HG02885 (cell line): ENCODE measurements at regions not wholly inside any gene's neighbourhood (a gene's known extent, or its start where the extent isn't known, plus 50 kb on each side); places are given as distances from the start of the nearest gene placed in this dataset.
"Not testable (repeated sequence)": the region's sequence is repeated elsewhere in the genome, so short reads cannot be mapped to it uniquely, and the experiment has no call there.

ENCODE experiments used
- ATAC-seq: cut with Tn5 transposase; IDR thresholded peaks from one replicate; pipeline ENCODE4 v1.9.1; 2021; ENCODE audit warnings: mild to moderate bottlenecking; ENCODE audit not compliant: unreplicated experiment, poor library complexity

- ATAC-seq, result peak; percentile 70
Measured at GRCh38 chr7:3094701-3095445, 51.2 kb upstream of the CARD11 start.

GRCh38 chr7:3097734-3098133, 54.1 kb upstream of the CARD11 start:
- ATAC-seq, result no peak

DNA sequence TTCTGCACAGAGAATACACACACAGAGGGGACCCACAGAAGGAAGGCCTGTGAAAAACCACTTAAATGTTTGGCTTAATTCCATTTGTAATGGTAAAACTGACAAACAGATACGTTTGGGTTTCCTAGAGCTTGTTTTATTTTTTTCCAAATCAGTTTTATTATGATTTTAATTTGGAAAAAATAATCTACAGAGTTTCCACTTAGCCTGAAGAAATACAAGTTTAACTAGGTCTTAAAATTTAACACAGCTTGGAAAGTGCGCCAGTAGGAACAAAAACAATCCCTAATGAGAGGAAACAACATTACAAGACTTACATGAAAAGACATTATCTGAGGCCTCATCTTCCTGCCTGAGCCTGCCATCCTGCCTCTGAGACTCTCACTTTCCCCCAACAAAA, 58.5 kb upstream of the CARD11 start:
- no peak for ATAC-seq

DNA sequence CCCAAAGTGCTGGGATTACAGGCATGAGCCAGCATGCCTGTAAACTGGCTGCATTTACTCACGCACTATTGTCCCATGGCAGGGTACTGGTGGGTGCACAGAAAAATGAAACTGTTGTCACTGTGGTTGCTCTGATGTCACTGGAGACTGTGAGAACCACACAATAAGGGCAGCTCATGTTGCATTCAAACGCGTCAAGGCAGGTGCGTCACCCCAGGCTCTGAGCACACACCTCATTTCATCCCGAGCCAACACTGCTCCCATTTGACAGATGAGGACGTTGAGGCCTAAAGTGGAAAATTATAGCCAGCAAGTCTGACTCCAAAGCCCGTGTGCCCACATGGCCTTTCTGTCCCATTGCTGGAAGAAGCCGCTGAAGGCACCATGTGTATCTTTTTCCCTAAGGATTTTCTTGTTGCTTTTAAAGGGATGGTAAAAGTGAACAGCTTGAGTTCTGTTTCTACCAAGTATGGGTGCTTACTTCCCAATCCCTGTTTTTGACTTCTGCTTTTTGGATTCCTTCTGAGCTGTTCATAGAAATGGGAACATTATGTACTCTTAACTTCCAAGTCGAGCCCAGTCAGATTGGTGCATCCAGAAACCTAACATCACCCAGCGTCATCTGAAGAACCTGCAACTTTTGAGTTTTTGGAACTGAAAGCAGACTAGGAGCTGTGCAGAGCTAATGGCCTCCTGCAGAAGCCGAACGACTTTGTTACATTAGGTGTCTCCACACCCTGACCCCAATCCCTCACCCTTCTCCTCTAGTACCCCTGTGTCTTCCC, 60.1 kb upstream of the CARD11 start:
- no peak for ATAC-seq

DNA sequence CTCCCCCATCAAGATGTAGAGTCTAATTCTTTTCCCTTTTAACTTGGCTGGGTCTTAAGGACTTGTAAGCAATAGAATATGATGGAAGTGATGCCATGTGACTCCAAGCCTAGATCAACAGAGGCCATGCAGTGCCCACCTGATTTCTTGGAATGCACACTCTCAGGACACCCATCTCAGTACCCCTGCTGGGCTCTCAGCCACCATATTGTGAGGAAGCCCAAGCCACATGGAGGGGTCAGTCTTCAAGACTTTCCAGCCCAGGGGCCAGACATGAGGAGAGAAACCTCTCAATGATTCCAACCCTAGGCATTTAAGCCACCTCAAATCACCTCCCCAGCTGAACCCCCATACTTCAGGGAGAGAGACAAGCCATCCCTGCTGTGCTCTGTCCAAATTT, 62.2 kb upstream of the CARD11 start:
- no peak for ATAC-seq

GRCh38 chr7:3106361-3106826, 62.7 kb upstream of the CARD11 start:
- no peak for ATAC-seq

GRCh38 chr7:3107228-3107763, 63.6 kb upstream of the CARD11 start:
- no peak for ATAC-seq

DNA sequence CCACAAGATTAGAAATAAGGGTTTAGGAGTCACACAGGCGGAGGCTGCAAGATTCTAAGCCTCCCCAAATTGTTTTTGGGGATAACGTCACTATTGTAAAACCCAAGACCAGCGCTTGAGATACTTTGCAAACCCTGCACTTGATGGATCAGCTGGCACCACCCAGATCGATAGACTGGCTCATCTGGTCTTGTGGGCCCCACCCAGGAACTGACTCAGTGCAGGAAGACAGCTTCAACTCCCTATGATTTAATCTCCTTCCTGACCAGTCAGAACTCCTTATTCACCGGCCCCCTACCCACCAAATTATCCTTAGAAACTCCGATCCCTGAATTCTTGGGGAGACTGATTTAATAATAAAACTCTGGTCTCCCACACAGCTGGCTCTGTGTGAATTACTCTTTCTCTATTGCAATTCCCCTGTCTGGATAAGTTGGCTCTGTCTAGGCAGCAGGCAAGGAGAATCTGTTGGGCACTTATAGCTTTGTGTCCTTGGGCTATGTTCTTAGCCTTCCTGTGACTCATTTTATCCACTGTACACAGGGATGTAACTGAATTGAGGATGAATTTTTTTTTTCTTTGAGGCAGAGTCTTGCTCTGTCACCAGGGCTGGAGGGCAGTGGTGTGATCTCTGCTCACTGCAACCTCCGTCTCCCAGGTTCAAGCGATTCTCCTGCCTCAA, 64.4 kb upstream of the CARD11 start:
- ATAC-seq, result no peak

GRCh38 chr7:3109311-3109915, 65.7 kb upstream of the CARD11 start:
- ATAC-seq, result no peak

DNA sequence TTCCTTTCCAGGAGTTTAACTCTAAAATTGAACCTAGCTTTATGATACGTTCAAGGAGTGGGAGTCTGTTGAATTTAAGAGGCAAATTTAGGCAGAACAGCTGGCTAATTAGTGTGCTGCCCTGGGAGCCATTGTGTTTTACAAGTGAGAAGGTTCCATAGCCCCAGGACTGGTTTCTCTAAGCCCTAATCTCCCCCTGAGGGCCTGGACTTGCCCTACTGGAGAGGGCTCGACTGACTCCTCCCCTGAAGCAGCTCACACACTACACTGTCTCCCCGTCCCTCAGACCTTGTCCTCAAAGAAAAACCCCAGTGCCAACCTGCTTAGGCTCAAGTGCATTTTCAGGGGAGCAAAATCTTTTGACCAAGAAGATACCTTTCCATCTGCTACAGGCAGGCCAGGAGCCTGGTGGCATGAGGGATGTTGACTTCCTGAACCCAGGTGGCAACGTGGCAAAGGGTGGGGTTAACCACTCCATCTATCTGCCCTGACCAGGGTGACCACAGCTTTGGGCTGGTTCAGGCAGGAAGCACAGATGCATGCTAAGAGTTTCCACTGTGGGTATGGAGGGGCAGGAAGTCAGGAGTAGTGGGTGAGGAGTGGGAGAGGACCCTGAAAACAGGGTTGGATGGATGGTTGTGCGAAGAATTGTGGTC, 68.9 kb upstream of the CARD11 start:
- ATAC-seq, result no peak

- no peak for ATAC-seq
Measured at GRCh38 chr7:3114917-3115316, 71.2 kb upstream of the CARD11 start.

DNA sequence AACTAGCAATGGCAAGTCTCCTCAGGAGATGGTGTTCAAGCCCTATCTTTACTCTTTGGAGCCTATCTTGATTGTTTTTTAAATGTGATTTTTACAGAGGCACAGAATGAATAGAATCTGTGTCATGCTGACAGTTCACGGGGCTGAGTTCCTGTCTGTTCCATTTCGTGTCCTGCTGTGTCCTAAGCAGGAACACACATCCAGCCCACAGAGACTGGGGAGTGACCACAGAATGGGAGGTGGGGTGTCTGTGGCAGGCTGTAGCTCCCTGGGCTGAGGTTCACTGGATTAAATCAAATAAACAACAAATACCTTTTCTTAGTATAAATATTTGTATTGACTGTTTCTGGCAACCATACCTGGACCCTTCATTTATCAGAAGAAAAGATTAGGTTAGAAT, 73.4 kb upstream of the CARD11 start:
- ATAC-seq, result no peak

DNA sequence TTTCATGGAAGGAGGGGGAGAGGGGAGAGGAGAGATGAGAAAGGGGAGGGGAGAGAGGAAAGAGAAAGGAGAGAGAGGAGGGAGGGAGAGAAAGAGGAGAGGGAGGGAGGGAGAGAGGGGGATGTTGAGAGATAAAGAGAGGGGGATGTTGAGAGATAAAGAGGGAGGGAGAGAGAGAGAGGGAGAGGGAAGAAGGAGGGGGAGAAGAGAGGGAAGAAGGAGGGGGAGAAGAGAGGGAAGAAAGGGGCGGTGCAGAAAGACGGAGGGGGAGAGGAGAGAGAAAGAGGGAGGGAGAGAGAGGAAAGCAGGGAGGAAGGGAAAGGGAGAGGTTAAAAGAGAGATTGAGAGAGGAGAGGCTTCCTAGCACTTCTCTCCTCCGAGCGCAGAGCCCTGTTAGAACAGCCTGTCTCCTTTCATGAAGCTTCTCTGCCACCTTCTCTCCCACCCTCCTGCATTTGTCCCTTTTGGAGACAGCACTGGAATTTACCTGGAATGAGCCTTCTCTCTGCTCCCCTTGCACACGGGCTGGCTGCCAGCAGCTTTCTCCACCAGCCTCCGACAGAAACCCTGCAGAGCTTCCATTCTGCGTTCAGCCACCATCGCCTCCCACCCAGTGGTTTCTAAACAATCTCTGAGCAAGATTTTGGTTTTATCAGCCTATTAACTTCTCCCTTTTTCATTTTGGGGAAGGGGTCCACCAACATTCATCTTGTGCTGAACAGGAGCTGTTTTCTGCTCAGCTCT, 74.0 kb upstream of the CARD11 start:
- ATAC-seq, result peak; percentile 52

DNA sequence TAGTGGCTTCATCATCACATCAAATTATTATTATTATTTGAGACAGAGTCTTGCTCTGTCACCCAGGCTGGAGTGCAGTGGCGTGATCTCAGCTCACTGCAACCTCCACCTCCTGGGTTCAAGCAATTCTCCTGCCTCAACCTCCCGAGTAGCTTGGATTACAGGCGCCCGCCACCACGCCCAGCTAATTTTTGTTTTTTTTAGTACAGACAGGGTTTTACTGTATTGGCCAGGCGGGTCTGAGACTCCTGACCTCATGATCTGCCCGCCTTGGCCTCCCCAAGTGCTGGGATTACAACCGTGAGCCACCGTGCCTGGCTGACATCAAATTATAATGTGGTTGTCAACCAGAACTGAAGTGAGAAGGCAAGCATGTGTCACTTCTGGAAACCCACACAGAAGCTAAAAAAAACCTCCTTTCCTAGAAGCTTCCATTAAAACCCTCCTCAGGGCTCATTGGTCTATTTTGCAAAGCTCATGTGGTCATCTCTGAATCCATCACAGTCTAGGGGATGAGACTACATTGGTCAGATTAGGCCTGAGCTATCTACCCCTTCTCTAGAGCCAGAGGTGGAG, 75.8 kb upstream of the CARD11 start:
- not testable (repeated sequence) for ATAC-seq

GRCh38 chr7:3119963-3120362, 76.3 kb upstream of the CARD11 start:
- no peak for ATAC-seq

DNA sequence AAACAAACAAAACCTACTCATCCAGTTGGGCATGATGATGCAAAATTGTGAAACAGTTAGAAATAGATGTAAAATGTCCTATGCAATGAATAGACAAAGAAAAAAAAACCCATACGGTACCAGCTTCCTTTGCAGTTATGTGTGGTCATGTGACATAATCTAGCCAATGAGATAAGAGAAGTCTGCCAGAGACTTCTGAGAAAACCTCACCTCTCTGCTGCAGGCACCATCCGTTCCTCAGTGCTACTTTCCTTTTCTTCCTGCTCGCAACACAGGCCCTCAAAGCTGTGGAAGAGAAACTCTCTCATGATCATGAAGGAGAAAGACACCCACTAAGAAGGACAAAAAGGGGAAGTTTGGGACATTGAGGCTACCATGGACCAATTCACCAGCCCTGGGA, 76.8 kb upstream of the CARD11 start:
- no peak for ATAC-seq

GRCh38 chr7:3128857-3129490, 85.3 kb upstream of the CARD11 start:
- ATAC-seq, result no peak

DNA sequence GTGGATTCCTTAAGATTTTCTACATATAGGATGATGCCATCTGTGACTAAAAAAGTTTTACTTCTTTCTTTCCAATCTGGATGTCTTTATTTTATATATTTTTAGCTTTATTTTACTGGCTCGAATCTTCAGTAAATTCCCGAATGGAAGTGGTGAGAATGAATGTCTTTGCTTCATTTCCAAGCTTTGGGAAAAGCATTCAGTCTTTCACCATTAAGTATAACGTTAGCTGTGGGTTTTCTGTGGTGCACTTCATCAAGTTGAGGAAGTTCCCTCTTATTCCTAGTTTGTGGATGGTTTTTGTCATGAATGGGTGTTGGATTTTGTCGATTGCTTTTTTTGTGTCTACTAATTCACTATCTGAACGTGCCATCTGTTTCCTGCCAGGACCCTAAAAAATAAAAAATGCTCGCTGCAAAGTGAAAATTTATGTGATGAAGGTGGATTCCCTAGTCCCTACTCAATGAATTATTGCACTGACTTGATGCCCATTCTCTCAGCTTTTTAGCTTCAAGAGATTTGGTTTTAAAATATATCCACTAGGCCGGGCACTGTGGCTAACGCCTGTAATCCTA, 90.2 kb upstream of the CARD11 start:
- no peak for ATAC-seq
